ENCODE measurements at regions not wholly inside any gene's neighbourhood (a gene's known extent, or its start where the extent isn't known, plus 50 kb on each side); places are given as distances from the start of the nearest gene placed in this dataset.

GRCh38 chr18:32621034-32621433, 150.4 kb upstream of the GAREM1 start:
- DNase-seq, result no peak

DNA sequence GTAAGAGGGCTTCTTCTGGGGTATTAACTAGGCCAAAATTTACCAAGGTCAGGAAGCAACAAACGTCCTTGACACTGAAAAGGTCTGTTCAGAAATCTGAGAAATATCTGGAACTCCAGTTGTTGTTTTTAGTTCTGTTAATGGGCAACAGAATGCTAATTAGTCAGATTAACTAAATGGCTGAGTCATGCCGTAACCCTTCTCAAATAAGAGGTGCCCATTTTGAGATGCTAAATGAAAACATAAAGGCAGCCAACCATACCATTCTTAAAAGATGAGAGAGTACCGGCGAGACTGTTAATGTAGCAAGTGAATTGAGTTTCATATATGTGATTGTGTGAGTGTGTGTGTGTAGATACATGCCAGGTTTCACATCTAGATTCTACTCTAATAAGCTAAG, 147.9 kb upstream of the GAREM1 start:
- no peak for DNase-seq

GRCh38 chr18:32613821-32614220, 143.1 kb upstream of the GAREM1 start:
- DNase-seq, result no peak

DNA sequence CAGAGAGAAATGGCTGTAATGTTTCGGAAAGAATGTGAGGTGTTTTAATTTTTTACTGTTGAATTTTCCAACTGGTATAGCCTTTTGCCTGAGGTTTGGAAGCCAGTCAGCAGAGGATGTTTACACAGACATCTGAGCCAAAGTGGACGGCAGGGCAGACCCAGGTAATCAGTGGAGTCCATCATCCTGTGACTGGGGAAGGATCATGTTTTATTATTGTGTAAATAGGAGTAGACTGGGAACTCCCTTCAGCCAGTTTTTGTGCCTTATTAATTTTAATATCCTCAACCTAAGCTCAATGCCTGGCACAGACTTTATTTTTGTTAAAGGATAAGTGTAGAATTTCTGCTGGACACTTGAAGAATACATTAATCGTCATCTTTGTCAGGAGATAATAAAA, 142.0 kb upstream of the GAREM1 start:
- no peak for DNase-seq

GRCh38 chr18:32610176-32610575, 139.5 kb upstream of the GAREM1 start:
- no peak for DNase-seq

GRCh38 chr18:32607816-32608215, 137.1 kb upstream of the GAREM1 start:
- no peak for DNase-seq

DNA sequence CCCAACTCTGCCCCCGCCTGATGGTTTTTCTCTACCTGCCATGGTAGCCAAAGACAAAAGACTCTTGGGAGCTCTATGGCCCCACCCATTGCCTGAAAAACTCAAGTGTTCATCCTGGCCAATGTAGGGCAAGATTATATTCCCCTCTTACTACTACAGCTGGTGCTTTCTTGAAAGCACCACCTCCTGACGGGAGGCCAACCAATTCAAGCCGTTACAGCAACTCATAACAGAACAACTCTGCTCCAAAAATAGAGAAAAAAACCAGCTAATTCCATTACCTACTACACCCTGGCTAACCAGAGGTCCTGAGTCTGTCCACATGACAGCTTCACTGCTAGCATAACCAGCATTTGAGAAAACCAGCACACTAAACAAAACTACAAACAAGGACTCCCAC, 127.5 kb upstream of the GAREM1 start:
- DNase-seq, result no peak

DNA sequence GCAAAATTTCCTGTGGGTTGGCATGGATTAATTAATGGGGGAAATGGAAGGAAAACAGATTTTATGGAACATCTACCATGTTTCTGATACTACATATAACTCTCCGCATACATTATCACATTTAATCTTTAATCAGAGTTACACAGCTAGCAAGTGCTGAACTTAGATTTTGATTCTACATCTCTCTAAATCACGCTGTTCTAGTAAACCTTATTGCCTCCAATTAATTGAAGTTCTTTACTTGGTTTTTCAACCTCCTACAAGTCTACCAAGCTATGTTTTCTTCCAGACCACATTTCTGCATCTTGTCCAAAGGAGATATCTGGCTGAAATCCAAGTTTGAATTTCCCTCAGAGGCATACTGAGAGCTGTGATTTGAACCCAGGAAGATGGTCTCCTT, 125.8 kb upstream of the GAREM1 start:
- no peak for DNase-seq

- DNase-seq, result no peak
Measured at GRCh38 chr18:32595832-32596231, 125.2 kb upstream of the GAREM1 start.

DNA sequence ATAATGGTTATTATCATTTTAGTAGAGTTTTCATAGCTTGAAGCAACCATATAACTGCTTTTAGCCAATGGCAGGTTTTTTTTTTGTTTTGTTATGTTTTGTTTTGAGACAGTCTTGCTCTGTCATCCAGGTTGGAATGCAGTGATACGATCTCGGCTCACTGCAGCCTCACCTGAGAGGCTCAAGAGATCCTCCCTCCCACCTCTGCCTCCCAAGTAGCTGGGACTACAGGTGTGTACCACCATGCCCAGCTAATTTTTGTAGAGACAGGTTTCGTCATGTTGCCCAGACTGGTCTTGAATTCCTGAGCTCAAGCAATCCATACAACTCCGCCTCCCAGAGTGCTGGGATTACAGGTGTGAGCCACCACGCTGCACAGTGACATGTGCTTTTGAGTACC, 117.5 kb upstream of the GAREM1 start:
- no peak for DNase-seq

DNA sequence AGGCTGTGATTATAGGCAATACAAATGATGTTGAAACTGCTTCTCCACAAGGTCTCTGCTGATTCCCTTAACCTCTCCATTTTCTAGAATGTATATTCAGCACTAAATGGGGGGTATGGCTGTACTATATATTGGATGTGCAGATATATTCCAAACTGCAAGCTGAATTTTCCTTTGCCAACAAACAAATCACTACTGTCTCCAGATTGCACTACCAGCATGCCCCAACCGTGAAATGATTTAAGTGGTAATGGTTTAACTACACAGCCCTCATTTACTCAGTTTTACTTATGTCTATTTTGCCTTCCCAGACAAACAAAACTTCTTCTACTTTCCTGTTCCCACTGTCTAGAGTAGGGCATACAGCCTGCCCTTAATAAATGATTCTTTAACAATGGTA, 112.7 kb upstream of the GAREM1 start:
- DNase-seq, result no peak

DNA sequence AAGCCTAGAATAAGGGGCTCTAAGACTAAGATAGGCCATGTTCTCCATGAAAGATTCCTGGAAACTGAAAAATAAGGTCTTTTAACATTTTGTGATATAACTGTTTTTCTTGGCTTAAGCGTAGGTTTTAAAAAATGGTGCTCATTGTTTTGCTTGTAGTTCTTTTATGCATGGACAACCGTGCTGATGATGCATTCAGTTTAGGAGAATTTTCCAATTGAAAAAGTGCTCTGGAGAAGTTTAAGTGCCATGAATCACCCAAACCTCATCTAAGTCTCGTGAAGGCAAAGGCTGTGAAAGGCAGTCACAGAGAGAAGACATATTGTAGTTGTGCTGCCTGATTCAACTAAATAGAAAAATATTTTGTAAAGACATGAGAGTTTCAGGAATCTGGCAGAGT, 111.8 kb upstream of the GAREM1 start:
- no peak for DNase-seq

DNA sequence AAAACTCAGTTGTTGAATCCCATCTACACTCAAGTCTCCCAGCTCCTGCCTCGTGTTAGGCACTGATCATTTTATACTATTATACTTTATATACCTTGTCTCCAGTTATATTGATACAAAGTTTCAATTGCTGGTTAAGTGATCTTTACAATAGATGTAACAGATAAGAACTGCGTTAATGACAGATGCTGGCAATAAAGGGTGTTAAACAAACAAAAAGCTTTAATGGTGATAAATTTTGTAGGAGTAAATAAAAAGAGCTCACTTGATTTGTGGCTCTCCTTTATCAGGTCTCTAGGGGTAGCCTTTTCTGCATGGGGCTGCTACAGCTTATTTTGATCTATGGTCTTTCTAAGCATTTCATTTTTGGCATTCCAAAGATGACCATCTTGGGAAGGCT, 106.9 kb upstream of the GAREM1 start:
- DNase-seq, result no peak

GRCh38 chr18:32576296-32576916, 105.7 kb upstream of the GAREM1 start:
- DNase-seq, result no peak

- DNase-seq, result no peak
Measured at GRCh38 chr18:32566960-32567359, 96.3 kb upstream of the GAREM1 start.

GRCh38 chr18:32553640-32554365, 83.1 kb upstream of the GAREM1 start:
- DNase-seq, result no peak

GRCh38 chr18:32553174-32553573, 82.5 kb upstream of the GAREM1 start:
- DNase-seq, result no peak

GRCh38 chr18:32552421-32553030, 81.8 kb upstream of the GAREM1 start:
- no peak for DNase-seq

- peak; percentile 88 for DNase-seq
Measured at GRCh38 chr18:32550963-32551362, 80.3 kb upstream of the GAREM1 start.

DNA sequence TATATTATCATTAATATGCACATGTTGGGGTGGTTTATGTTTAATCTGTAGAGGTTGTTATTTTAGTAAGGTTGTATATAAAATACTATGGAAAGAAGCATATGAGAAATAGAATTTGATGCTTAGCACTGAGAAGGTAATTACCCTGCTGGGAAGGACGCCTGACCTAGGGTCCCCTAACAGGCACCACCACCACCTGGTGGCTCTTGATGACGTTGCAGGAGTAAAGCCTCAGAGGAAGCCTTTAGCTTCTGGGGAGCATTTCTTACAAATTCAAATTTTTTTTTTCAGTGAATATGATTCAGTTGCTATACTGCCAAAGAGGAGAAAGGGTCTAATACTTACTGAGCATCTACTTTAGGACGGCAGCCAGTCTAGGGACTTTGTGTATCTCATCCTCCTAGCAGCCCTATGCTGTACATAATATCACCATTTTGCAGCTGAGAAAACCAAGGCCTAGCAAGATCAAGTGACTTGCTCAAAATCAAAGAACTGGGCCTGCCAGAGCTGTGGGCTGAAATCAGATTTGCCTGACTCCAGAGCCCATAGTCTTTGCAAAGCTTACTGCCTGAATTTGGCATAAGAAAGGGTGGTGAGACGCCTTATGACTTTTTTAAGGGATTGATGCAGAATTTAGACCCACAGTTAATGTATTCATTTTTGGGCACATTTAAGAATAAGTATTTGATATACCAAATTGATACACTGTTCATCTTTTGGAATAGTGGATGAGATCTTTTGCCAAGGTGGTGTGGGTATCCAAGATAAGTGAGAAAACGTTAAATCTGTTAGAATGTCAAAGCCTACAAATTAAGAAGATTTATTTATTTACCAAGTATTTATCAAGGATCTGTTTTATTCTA, 78.8 kb upstream of the GAREM1 start:
- peak; percentile 48 for DNase-seq

DNA sequence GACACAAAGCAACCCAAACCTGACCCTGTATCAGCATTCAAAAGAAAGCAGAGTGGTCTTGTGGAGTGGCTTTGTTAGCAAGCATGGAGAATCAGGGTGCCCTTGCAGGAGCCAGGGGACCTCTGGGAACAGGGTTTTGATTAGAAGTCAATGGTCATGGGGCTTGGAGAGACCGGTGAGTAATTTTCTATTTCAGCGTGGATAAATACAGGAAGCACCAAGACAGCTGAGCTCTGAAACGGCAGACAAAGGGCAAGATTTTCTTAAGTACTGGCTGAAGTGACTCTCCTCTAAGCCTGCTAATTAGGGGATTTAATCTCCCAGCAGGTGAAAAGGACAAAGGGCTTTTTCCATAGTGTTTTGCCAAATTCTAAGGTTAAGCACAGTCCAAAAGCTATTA, 78.0 kb upstream of the GAREM1 start:
- peak; percentile 84 for DNase-seq

- no peak for DNase-seq
Measured at GRCh38 chr18:32545631-32546030, 74.9 kb upstream of the GAREM1 start.

GRCh38 chr18:32544088-32544487, 73.4 kb upstream of the GAREM1 start:
- no peak for DNase-seq

All from NCI-H524 treated with DMSO at 0.1 percent for 48 hours (cell line).